ENCODE measurements at regions not wholly inside any gene's neighbourhood (a gene's known extent, or its start where the extent isn't known, plus 50 kb on each side); places are given as distances from the start of the nearest gene placed in this dataset.

- no peaks in the 10 kb centered on the region for H3K9me3 ChIP-seq (replicated peaks; ENCODE audit: control insufficient read depth, insufficient read depth, low read length)
- no peak for DNase-seq (ENCODE audit: low read depth, low spot score)
- H3K4me2 ChIP-seq (ENCODE audit: control insufficient read depth, insufficient read depth) = no peak overlapping the region
- RAD21 ChIA-PET (ENCODE audit: unreplicated experiment) = no interaction called here
- H3K9ac ChIP-seq (ENCODE audit: control insufficient read depth, insufficient read depth, low read length) = no peak overlapping the region
- H3K4me3 ChIP-seq = no peak overlapping the region
- no TSS peak for BruUV-seq (replicated peaks)
- TF ChIP-seq POLR2AphosphoS5 (IDR thresholded peaks at IDR 0.05; ENCODE audit: low read length) (no peak), E2F4 (IDR thresholded peaks at IDR 0.05; ENCODE audit: low read depth, low read length) (no peak), MEF2A (IDR thresholded peaks at IDR 0.05; ENCODE audit: insufficient read depth, low read depth, low read length) (no peak), HDAC2 (IDR thresholded peaks at IDR 0.05) (no peak), CHD1 (IDR thresholded peaks at IDR 0.05; ENCODE audit: low read depth, low read length) (no peak), JUNB (IDR thresholded peaks at IDR 0.05) (no peak), SIX5 (IDR thresholded peaks at IDR 0.05; ENCODE audit: low read depth, low read length, severe bottlenecking) (no peak), CREB1 (IDR thresholded peaks at IDR 0.05; ENCODE audit: low read depth) (no peak), SKIL (IDR thresholded peaks at IDR 0.05; ENCODE audit: low read depth, poor library complexity, severe bottlenecking) (no peak), STAT3 (IDR thresholded peaks at IDR 0.05; ENCODE audit: low read depth, low read length) (no peak), ZNF207 (IDR thresholded peaks at IDR 0.05; ENCODE audit: borderline replicate concordance) (no peak), YBX1 (IDR thresholded peaks at IDR 0.05) (no peak)
- TF ChIP-seq, protein P1, sequence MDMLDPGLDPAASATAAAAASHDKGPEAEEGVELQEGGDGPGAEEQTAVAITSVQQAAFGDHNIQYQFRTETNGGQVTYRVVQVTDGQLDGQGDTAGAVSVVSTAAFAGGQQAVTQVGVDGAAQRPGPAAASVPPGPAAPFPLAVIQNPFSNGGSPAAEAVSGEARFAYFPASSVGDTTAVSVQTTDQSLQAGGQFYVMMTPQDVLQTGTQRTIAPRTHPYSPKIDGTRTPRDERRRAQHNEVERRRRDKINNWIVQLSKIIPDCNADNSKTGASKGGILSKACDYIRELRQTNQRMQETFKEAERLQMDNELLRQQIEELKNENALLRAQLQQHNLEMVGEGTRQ (IDR thresholded peaks at IDR 0.05; ENCODE audit: borderline replicate concordance, low read depth, low read length) = no peak
- TF ChIP-seq, protein P2, sequence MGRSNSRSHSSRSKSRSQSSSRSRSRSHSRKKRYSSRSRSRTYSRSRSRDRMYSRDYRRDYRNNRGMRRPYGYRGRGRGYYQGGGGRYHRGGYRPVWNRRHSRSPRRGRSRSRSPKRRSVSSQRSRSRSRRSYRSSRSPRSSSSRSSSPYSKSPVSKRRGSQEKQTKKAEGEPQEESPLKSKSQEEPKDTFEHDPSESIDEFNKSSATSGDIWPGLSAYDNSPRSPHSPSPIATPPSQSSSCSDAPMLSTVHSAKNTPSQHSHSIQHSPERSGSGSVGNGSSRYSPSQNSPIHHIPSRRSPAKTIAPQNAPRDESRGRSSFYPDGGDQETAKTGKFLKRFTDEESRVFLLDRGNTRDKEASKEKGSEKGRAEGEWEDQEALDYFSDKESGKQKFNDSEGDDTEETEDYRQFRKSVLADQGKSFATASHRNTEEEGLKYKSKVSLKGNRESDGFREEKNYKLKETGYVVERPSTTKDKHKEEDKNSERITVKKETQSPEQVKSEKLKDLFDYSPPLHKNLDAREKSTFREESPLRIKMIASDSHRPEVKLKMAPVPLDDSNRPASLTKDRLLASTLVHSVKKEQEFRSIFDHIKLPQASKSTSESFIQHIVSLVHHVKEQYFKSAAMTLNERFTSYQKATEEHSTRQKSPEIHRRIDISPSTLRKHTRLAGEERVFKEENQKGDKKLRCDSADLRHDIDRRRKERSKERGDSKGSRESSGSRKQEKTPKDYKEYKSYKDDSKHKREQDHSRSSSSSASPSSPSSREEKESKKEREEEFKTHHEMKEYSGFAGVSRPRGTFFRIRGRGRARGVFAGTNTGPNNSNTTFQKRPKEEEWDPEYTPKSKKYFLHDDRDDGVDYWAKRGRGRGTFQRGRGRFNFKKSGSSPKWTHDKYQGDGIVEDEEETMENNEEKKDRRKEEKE (IDR thresholded peaks at IDR 0.05) = no peak
- WGBS (ENCODE audit: insufficient coverage, insufficient replicate concordance, low lambda C conversion rate, missing lambda C conversion rate) = 3% methylated on average over 2 of the region's 2 CpGs
- FAIRE-seq = no peak
- H4K20me1 ChIP-seq (ENCODE audit: control insufficient read depth, insufficient read depth) = no peaks in the 10 kb centered on the region
- H3K27me3 ChIP-seq (replicated peaks in 1 of 2; ENCODE audit: control insufficient read depth in 2 of 2, insufficient read depth in 2 of 2, low read length in 1 of 2) = no peaks in the 10 kb centered on the region
- POLR2A ChIA-PET = no interaction called here
- H3K36me3 ChIP-seq (ENCODE audit: control insufficient read depth in 2 of 2, insufficient read depth in 2 of 2, low read length in 1 of 2) = no peaks in the 10 kb centered on the region
- H3K4me1 ChIP-seq (ENCODE audit: control insufficient read depth, insufficient read depth, low read length) = no peaks in the 10 kb centered on the region
- no peaks in the 10 kb centered on the region for H3K79me2 ChIP-seq (ENCODE audit: control insufficient read depth, insufficient read depth, low read length)
- SMC1A ChIA-PET (ENCODE audit: uncharacterized antibody, unreplicated experiment) = interaction anchor here (0.6 kb wide), 2 partner anchors 159 to 229 kb away, joined by 3 read pairs; no protein-coding TSS in a partner anchor
- CTCF ChIA-PET = no interaction called here
- no peak overlapping the region for H3K27ac ChIP-seq (ENCODE audit: control insufficient read depth, insufficient read depth)
- in situ Hi-C loops (cut with MboI) (no loop called here), intact Hi-C loops (cut with micrococcal nuclease; ENCODE audit: unreplicated experiment) (no loop called here)
- ATAC-seq = no peak
- no peak overlapping the region for H2AFZ ChIP-seq (ENCODE audit: control insufficient read depth, low read depth, low read length)
These were observed 822.6 kb downstream of the TLE1 start for GRCh38 chr9:80866576-80867227.

Measured in GM12878 (cell line).